Transverse colon (tissue), 4 donors: ENCODE measurements at regions not wholly inside any gene's neighbourhood (a gene's known extent, or its start where the extent isn't known, plus 50 kb on each side); places are given as distances from the start of the nearest gene placed in this dataset.

Experiments used
- EP300 ChIP-seq: sonication (generic); formaldehyde crosslinking; IDR thresholded peaks from one replicate; pipeline ENCODE4 v1.6.1; 2017; ENCODE audit warnings: antibody characterized with exemption, low read depth
- POLR2A ChIP-seq: fragments of 450-650 bp; IDR thresholded peaks from one replicate; pipeline ENCODE4 v1.6.1; 2016; ENCODE audit warnings: antibody characterized with exemption, mild to moderate bottlenecking, moderate library complexity
- POLR2AphosphoS5 ChIP-seq, 3 donors: sonication (generic); formaldehyde crosslinking; IDR thresholded peaks; one replicate each; pipeline ENCODE4 v1.6.1; 2016; ENCODE audit warnings: antibody characterized with exemption in 3 of 3
- TF ChIP-seq, protein P1 (sequence below), 5 experiments: fragments of 200-600 bp in 3 of 5; fragments of 450-650 bp in 2 of 5; sonication (generic) in 3 of 5; IDR thresholded peaks; 1 replicate in 2 of 5; 2 replicates in 3 of 5; pipeline ENCODE4 v1.5.1; 2016 to 2017; ENCODE audit warnings: antibody characterized with exemption in 5 of 5, inconsistent platforms in 3 of 5, mild to moderate bottlenecking in 2 of 5, moderate library complexity in 1 of 5

DNA sequence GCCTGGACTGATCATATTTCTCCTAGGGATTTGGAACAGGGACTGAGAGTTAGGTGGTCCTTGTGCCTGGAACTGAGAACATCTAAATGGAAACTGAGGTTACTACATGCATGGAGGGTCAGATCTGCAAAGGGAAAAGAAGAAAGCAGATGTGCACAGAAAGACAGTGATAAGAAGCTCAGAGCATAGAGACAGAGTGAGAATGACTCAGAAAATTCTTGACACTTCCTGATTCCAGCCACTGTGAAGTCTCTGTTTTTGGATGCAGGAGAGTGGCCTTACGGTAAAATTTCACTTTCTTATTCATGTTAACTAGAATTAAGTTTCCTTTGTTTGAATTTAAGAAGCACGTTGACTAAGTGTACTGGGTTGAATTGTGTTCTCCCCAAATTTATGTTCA, 241.7 kb downstream of the TMEM26 start:
- TF ChIP-seq, protein P1, sequence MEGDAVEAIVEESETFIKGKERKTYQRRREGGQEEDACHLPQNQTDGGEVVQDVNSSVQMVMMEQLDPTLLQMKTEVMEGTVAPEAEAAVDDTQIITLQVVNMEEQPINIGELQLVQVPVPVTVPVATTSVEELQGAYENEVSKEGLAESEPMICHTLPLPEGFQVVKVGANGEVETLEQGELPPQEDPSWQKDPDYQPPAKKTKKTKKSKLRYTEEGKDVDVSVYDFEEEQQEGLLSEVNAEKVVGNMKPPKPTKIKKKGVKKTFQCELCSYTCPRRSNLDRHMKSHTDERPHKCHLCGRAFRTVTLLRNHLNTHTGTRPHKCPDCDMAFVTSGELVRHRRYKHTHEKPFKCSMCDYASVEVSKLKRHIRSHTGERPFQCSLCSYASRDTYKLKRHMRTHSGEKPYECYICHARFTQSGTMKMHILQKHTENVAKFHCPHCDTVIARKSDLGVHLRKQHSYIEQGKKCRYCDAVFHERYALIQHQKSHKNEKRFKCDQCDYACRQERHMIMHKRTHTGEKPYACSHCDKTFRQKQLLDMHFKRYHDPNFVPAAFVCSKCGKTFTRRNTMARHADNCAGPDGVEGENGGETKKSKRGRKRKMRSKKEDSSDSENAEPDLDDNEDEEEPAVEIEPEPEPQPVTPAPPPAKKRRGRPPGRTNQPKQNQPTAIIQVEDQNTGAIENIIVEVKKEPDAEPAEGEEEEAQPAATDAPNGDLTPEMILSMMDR (IDR thresholded peaks at IDR 0.05): no peak
- TF ChIP-seq POLR2AphosphoS5 (IDR thresholded peaks at IDR 0.05) (no peak), POLR2A (no peak), EP300 (no peak)
